ENCODE measurements at regions not wholly inside any gene's neighbourhood (a gene's known extent, or its start where the extent isn't known, plus 50 kb on each side); places are given as distances from the start of the nearest gene placed in this dataset.

- Histone ChIP-seq H3K27ac (no peak overlapping the region), H3K4me3 (no peak overlapping the region), H3K27me3 (no peaks in the 10 kb centered on the region), H3K36me3 (no peaks in the 10 kb centered on the region), H3K4me1 (no peaks in the 10 kb centered on the region), H3K9me3 (no peaks in the 10 kb centered on the region)
- TF ChIP-seq CTCF (IDR thresholded peaks at IDR 0.05) (no peak), POLR2A (IDR thresholded peaks at IDR 0.05) (no peak)
- no peak for DNase-seq
- intact Hi-C loops (cut with DNase I; ENCODE audit: low total_unique reads), result no loop called here
These were observed 211.7 kb upstream of the RGPD4 start for GRCh38 chr2:107615039-107615438.

GRCh38 chr2:107618769-107619168 is 207.9 kb upstream of the RGPD4 start:
- TF ChIP-seq POLR2A (IDR thresholded peaks at IDR 0.05) (no peak), CTCF (IDR thresholded peaks at IDR 0.05) (no peak)
- no peaks in the 10 kb centered on the region for H3K9me3 ChIP-seq
- H3K36me3 ChIP-seq, result no peaks in the 10 kb centered on the region
- no peaks in the 10 kb centered on the region for H3K4me1 ChIP-seq
- no peak for DNase-seq
- no peak overlapping the region for H3K27ac ChIP-seq
- H3K27me3 ChIP-seq, result no peaks in the 10 kb centered on the region
- intact Hi-C loops (cut with DNase I; ENCODE audit: low total_unique reads), result no loop called here
- no peak overlapping the region for H3K4me3 ChIP-seq

DNA sequence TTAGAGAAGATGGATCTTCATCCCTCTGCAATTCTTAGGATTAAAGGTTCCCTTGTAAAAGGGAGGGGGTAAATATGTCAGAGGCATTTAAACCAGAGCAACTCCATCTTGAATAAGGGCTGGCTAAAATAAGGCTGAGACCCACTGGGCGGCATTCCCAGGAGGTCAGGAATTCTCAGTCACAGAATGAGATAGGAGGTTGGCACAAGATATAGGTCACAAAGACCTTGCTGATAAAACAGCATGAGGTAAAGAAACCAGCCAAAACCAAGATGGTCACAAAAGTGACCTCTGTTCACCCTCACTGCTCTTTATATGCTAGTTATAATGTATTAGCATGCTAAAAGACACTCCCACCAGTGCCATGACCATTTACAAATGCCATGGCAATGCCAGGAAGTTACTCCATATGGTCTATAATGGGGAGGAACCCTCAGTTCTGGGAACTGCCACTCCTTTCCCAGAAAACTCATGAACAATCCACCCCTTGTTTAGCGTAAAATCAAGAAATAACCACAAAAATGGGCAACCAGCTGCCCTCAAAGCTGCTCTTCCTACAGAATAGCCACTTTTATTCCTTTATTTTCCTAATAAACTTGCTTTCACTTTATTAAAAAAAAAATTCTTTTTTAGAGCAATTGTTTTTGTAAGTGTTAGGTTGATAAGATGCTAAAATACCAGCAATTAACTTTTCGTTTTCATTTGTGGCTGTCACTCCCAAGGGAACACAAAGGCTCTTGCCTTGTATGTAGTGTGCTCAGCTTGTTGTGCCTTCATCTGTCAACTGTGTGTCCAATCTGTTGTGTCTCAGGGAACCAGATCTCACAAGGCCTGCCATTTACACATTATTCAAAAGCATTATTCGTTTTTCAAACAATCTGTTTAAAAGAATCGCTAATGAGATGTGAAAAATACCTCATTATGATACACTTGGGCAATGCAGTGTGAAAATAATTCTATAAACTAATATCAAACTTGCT is 205.2 kb upstream of the RGPD4 start:
- H3K4me3 ChIP-seq, result no peak overlapping the region
- H3K36me3 ChIP-seq, result no peaks in the 10 kb centered on the region
- no peak for DNase-seq
- TF ChIP-seq CTCF (IDR thresholded peaks at IDR 0.05) (no peak), POLR2A (IDR thresholded peaks at IDR 0.05) (no peak)
- no peaks in the 10 kb centered on the region for H3K27me3 ChIP-seq
- no peaks in the 10 kb centered on the region for H3K9me3 ChIP-seq
- intact Hi-C loops (cut with DNase I; ENCODE audit: low total_unique reads), result no loop called here
- H3K4me1 ChIP-seq, result no peaks in the 10 kb centered on the region
- no peak overlapping the region for H3K27ac ChIP-seq

DNA sequence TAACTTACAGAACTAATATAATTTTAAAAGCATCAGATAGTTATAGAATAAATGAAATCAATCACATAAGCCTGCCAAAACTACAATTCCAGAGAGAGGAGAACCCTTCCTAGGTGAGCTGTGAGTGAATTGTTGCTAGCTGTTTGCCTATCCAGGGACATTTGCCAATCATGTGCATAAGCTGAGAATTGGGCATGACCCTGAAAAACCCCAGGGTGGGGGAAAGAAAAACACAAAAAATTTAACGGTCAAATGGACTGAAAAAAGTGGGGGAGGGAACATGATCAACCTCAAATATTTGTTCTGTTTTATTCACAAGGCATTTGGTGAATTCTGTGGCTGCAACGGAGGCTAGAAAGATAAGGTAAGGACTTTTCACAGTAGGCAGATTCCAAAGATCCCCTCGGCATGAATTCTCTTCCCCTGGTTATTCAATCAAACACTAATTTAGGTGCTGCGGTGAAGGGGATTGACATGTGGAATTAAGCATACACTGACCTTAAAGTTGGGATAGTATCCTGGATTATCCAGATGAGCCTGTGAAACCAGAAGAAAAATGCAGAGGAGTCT is 203.9 kb upstream of the RGPD4 start:
- Histone ChIP-seq H3K9me3 (no peaks in the 10 kb centered on the region), H3K4me1 (no peaks in the 10 kb centered on the region), H3K27me3 (no peaks in the 10 kb centered on the region), H3K4me3 (no peak overlapping the region), H3K27ac (no peak overlapping the region), H3K36me3 (no peaks in the 10 kb centered on the region)
- no peak for DNase-seq
- no peak for TF ChIP-seq POLR2A (IDR thresholded peaks at IDR 0.05)
- TF ChIP-seq CTCF (IDR thresholded peaks at IDR 0.05), result no peak
- intact Hi-C loops (cut with DNase I; ENCODE audit: low total_unique reads), result no loop called here

DNA sequence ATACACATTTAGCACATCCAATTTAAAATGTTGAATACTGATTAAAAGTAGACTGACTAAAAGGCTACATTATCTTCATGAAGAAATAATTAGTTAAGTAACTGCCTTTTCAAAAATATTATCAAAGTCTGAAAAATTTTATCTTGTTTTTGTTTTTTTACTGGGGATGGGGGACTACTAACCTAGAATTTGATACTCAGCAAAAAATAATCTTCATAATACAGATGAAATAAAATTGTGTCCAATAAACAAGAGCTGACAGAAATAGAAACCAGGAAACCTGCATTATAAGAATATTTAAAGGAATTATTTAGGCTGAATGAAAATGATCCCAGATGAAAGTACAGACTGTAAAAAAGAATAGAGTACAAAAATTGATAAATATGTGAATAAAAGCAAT is 200.7 kb upstream of the RGPD4 start:
- no peak for TF ChIP-seq CTCF (IDR thresholded peaks at IDR 0.05)
- TF ChIP-seq POLR2A (IDR thresholded peaks at IDR 0.05), result no peak

More for the DNA sequence above, 200.7 kb upstream of the RGPD4 start:
- intact Hi-C loops (cut with DNase I; ENCODE audit: low total_unique reads), result no loop called here
- DNase-seq, result no peak
- Histone ChIP-seq H3K9me3 (peaks cover 0 to 3% of the 10 kb centered on the region in 2 donors), H3K36me3 (no peaks in the 10 kb centered on the region), H3K27ac (no peak overlapping the region), H3K4me1 (no peaks in the 10 kb centered on the region), H3K4me3 (no peak overlapping the region), H3K27me3 (no peaks in the 10 kb centered on the region)

Data from uterus (tissue), 3 donors.